ENCODE measurements at regions not wholly inside any gene's neighbourhood (a gene's known extent, or its start where the extent isn't known, plus 50 kb on each side); places are given as distances from the start of the nearest gene placed in this dataset.
"Not testable (repeated sequence)": the region's sequence is repeated elsewhere in the genome, so short reads cannot be mapped to it uniquely, and the experiment has no call there.

- no peak for DNase-seq
Observed at GRCh38 chr12:60539592-60539991, 943.8 kb downstream of the SLC16A7 start.

DNA sequence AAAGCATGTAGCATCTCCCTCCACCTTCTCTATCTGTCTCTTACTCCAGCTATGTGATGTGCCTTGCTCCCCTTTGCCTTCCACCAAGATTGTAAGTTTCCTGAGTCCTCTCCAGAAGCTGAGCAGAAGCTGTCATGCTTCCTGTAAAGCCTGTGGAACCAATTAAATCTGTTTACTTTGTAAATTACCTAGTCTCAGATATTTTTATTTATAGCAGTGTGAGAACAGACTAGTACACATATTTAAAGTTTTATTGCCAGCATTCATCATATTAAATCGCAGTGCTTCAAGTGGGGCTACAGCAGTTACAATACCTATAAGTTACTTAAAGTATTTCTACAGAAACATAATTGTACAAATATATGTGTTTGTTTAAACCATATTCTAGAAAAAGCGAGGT is 973.1 kb downstream of the SLC16A7 start:
- DNase-seq: no peak

DNA sequence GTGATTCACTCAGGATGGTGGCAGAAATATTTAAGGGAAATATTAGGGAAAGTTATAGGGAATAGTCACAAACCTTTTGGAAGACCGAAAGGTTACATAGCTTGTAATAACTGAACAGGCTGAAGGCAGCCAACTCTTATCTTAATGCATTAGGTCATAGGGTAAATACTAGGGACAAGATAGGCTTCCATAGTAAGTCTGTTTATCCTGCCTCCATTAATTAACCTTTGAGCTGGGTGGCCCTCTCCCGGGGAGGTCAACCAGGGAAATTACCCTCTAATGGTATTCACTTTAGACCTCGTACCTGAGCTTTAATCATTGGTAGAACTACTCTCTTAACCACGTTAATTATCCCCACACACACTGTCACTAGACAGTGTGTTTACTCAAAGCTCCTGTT is 981.8 kb downstream of the SLC16A7 start:
- DNase-seq: no peak

GRCh38 chr12:60587664-60588063 is 991.8 kb downstream of the SLC16A7 start:
- not testable (repeated sequence) for DNase-seq

DNA sequence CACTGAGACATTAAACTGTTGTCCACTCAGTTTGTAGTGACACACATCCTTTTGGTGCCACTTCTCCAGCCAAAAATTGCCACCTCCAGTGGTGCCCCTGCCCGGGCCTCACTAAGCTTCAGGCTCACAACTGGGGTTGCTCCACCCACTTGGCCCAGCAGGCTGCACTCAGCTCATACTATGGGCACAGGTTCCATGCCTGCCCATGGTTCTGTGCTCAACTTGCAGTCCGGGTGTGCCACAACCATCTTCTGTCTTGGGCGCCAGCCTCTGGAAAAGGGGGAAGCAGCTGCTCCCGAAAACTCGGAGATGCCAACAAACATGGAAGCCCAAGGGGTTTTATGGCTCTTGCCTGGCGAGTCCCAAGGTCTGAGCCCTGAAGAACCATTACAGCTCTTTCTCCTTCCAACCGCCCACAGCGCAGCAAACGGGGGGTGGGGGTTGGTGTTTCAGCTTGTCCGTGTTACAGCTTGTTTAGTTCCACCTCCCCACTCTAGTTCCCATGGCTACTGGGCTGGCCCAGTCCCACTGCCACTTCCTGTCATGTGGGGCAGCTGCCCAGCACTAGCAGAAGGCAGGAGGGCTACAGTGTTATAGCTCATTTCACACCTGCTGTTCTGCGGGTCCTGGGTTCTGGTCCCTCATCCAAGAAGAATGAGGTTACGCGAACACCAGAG is 998.3 kb downstream of the SLC16A7 start:
- DNase-seq: no peak

GRCh38 chr12:60602601-60603000 is 1006.8 kb downstream of the SLC16A7 start:
- DNase-seq: no peak

GRCh38 chr12:60603475-60603874 is 1007.6 kb downstream of the SLC16A7 start:
- not testable (repeated sequence) for DNase-seq

GRCh38 chr12:60616400-60616799 is 1020.6 kb downstream of the SLC16A7 start:
- DNase-seq: no peak

DNA sequence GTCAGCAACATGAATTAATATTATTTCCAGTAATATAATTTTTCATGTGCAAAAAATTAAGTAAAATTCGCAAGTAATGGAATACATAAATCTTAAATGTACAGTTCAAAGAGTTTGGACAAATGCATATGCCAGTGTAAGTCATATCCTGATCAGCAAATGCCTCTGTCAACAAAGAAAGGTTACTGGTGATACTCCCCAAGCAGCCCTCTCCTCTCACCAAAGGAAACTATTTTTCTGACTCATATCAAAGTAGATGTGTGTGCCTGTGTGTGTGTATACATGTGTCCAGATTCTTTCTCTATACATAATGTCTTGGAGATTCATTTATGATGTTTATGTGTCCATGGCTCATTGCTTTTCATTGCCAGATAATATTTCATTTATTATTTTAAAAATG is 1035.0 kb downstream of the SLC16A7 start:
- no peak for DNase-seq

DNA sequence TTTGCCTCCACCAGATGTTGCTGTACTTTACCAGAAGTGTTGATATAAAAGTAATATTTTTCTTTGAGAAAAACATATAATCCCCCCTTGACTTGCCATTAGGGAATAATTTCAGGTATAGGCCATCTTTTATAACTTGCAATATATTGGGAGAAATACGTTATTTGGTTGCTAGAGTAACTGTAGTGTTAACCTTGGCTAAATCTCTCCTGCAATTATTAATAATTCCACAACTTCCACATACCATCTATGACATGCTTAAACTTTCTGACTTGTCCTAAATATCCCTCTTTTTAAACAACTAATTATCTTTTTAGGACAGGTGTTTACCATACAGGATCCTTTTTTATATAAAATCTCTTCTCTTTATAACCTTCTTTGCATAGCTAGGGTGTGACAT is 1048.2 kb downstream of the SLC16A7 start:
- no peak for DNase-seq

DNA sequence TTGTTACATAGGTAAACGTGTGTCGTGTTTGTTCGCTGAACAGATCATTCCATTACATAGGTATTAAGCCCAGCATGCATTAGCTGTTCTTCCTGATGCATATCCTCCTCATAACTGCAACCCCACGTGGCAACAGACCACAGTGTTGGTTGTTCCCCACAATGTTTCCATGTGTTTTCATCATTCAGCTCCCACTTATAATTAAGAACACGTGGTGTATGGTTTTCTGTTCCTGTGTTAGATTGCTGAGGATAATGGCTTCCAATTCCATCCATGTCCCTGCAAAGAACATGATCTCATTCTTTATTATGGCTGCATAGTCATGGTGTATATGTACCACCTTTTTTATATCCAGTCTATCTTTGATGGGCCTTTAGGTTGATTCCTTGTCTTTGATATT is 1071.1 kb downstream of the SLC16A7 start:
- DNase-seq: no peak

GRCh38 chr12:60672949-60673348 is 1077.1 kb downstream of the SLC16A7 start:
- no peak for DNase-seq

- no peak for DNase-seq
Observed at GRCh38 chr12:60684988-60685655, 1089.3 kb downstream of the SLC16A7 start.

GRCh38 chr12:60689137-60689536 is 1093.3 kb downstream of the SLC16A7 start:
- DNase-seq: no peak

DNA sequence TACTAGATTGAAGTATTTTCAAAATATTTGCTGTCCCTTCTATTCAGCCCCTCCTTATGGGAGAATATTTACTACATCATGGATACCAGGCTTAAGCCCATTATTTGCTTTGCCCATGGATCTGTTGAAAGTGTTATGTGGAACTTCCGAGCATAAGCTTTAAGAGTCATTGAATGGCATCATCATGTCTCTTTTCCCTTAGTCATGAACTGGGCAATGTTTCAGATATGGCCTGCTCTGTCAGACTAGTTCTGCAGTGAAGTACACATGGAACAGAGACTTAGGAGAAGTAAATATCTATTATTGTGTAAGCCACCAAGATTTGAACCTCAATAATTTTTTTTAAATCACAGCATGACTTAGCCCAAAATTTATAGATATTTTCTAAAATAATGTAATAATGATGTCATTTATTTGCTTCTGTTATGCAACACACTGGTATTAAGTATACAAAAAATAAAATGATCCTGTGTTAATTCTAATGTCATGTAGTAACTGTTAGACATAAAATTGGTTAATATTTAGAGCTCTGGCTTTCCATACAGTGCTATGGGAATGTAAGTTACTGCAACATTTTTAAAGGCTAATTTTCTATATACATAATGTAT is 1097.3 kb downstream of the SLC16A7 start:
- DNase-seq: no peak

- DNase-seq: no peak
Observed at GRCh38 chr12:60704171-60704914, 1108.5 kb downstream of the SLC16A7 start.

GRCh38 chr12:60710246-60710645 is 1114.4 kb downstream of the SLC16A7 start:
- DNase-seq: no peak

DNA sequence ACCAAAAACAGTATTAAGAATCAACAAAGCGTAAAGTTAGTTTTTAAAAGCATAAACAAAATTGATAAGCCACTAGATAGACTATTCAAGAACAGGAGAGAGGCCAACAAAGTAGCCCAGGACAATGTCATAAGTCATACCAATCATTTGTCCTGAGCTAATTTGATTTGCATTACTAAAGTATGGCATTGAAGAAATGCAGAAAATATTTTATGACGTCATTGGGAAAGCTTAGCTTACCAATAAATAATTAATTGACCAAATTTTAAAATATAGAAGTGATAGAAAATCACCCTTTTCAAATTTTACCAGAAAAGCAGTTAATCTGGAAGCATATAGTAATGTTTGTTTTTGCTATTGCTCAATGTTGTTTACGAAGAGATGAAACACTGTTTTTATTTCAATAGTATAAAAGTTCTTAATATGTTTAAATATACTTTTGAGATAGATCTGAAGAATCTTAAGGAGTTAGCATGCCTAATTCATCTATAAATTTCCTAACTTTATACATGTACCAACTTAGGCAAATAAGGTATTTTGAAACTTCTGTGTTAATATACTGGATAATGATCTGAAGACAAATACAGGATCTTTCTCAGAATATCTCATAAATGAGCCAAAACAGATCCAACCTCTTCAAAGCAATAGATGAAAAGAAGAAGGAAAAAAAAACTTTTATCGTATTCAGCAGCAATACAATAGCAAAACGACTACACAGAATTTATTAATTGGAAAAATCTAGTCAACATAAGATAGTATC is 1118.5 kb downstream of the SLC16A7 start:
- no peak for DNase-seq

GRCh38 chr12:60724475-60724874 is 1128.6 kb downstream of the SLC16A7 start:
- no peak for DNase-seq

- no peak for DNase-seq
Observed at GRCh38 chr12:60724984-60725383, 1129.2 kb downstream of the SLC16A7 start.

GRCh38 chr12:60752589-60752988 is 1156.8 kb downstream of the SLC16A7 start:
- DNase-seq: no peak

- DNase-seq: no peak
Observed at GRCh38 chr12:60758224-60758623, 1162.4 kb downstream of the SLC16A7 start.

DNA sequence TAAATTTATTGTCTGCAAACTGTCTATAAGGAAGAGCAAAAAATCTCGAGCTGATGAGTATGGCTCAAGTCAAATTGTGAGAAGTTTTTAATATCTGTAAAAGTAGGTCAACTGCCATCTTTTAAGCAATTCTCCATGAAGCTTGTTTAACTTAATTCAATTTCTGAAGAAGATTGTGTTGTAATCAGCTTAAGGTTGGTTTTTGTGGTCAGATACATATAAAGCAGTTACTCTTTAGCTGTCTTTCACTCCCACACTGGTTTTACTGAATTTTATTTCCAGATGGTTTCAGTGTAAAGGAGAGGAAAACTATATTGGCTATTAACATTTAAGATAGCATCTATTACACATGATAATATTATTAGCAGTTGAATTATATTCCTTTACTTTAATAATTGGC is 1165.1 kb downstream of the SLC16A7 start:
- DNase-seq: no peak
